ENCODE measurements at regions not wholly inside any gene's neighbourhood (a gene's known extent, or its start where the extent isn't known, plus 50 kb on each side); places are given as distances from the start of the nearest gene placed in this dataset.

DNA sequence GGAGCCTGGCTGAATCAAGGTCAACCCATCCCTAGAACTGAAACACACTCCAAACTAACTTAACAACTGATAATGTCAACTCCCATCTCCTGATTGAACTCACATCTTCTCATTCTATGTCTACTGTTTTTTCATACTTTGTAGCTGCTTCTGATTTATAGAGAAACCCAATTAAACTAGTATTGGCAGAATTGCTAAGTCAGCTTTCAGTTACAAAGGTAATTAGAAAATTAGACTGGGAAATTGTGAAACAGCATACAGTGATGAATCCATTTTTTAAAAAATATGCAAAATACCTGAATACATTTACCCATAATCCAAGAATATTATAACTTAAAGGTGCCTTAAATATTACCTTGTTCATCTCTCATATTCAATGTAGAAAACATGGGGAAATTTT, 535.2 kb upstream of the CLINT1 start:
- no peaks in the 10 kb centered on the region for H3K27me3 Mint-ChIP-seq
- no peak overlapping the region for H3K4me3 Mint-ChIP-seq
- no peaks in the 10 kb centered on the region for H3K4me1 Mint-ChIP-seq (ENCODE audit: low read depth)
- no peaks in the 10 kb centered on the region for H3K9me3 Mint-ChIP-seq
- H3K36me3 Mint-ChIP-seq (ENCODE audit: low read depth), result no peaks in the 10 kb centered on the region
- no peak overlapping the region for H3K27ac Mint-ChIP-seq
- no peak for DNase-seq

DNA sequence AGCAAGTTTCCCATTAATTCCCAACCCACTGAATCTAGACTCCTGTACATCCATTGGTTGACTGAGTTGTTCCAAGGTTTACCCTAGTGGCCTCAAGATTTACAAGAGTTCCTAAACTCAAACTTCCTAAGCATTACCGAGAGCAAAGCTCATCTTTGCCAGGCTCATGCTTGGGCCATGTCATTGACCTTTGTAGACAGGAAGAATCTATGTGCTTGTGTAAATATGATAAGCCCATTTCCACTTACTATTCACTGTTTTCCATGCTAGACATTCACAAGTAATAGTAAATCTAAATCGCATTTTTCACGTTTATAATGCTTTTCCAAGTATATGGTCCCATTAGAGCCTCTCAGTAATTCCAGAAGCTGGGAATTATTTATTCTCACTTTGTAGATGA, 534.5 kb upstream of the CLINT1 start:
- no peaks in the 10 kb centered on the region for H3K27me3 Mint-ChIP-seq
- no peak for DNase-seq
- no peaks in the 10 kb centered on the region for H3K4me1 Mint-ChIP-seq (ENCODE audit: low read depth)
- no peaks in the 10 kb centered on the region for H3K9me3 Mint-ChIP-seq
- no peaks in the 10 kb centered on the region for H3K36me3 Mint-ChIP-seq (ENCODE audit: low read depth)
- no peak overlapping the region for H3K27ac Mint-ChIP-seq
- H3K4me3 Mint-ChIP-seq, result no peak overlapping the region

GRCh38 chr5:158392753-158393152, 533.8 kb upstream of the CLINT1 start:
- Mint-ChIP-seq H3K36me3 (ENCODE audit: low read depth) (no peaks in the 10 kb centered on the region), H3K4me3 (no peak overlapping the region), H3K4me1 (ENCODE audit: low read depth) (no peaks in the 10 kb centered on the region), H3K27ac (no peak overlapping the region), H3K9me3 (no peaks in the 10 kb centered on the region), H3K27me3 (no peaks in the 10 kb centered on the region)
- no peak for DNase-seq

DNA sequence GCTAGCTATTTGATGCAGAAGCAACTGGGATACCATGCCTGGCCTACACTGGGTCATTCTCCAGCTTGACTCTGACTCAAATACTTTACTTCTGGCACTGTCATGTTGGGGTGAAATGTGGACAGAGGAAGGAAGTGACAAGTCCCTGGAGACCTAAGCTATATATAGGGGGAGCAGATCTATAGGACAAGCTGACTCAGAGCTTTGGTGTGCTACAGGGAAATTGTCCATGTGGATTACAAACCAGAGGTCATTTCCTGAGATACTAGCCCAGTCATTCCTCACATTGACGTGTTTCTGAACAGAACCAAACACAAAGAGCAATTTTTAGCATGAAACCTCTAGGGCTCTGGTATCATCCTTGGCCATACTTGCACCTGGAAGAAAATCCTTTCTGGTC, 531.6 kb upstream of the CLINT1 start:
- Mint-ChIP-seq H3K4me1 (ENCODE audit: low read depth) (no peaks in the 10 kb centered on the region), H3K4me3 (no peak overlapping the region), H3K9me3 (peaks cover 7% of the 10 kb centered on the region), H3K36me3 (ENCODE audit: low read depth) (no peaks in the 10 kb centered on the region), H3K27ac (no peak overlapping the region), H3K27me3 (no peaks in the 10 kb centered on the region)
- no peak for DNase-seq

DNA sequence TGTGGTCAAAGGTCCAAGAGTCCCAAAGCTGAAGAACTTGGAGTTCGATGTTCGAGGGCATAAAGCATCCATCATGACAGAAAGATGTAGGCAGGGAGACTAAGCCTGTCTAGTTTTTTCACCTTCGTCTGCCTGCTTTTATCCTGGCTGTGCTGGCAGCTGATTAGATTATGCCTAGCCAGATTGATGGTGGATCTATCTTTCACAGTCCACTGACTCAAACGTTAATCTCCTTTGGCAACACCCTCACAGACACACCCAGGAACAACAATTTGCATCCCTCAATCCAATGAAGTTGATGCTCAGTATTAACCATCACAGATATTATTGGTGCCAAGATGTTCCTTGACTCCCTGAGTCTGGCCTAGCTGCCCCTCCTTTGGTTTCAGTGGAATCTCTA, 530.8 kb upstream of the CLINT1 start:
- H3K4me1 Mint-ChIP-seq (ENCODE audit: low read depth), result peaks cover 8% of the 10 kb centered on the region
- H3K27me3 Mint-ChIP-seq, result no peaks in the 10 kb centered on the region
- H3K36me3 Mint-ChIP-seq (ENCODE audit: low read depth), result no peaks in the 10 kb centered on the region
- DNase-seq, result no peak
- peaks cover 15% of the 10 kb centered on the region for H3K9me3 Mint-ChIP-seq
- no peak overlapping the region for H3K4me3 Mint-ChIP-seq
- no peak overlapping the region for H3K27ac Mint-ChIP-seq

DNA sequence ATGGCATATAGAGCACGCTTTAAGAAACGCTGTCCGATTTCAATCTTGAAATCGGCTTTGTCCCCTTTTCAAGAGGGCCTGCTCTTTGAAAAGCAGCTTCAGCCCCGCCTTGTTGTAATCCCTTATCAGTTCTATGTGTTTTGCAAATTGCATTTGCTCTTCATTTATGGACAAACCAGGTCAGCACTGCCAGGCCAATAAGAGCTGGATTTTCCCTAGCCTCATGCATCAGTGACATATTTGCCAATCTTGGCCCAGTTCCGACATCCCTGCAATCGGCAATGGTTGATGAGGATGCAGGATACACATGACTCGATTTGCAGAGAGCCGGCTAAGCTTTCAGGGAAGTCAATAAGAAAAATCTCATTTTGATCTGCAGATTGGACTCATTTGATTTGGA, 529.1 kb upstream of the CLINT1 start:
- Mint-ChIP-seq H3K27ac (no peak overlapping the region), H3K9me3 (peaks cover 21% of the 10 kb centered on the region), H3K4me3 (no peak overlapping the region)

DNA sequence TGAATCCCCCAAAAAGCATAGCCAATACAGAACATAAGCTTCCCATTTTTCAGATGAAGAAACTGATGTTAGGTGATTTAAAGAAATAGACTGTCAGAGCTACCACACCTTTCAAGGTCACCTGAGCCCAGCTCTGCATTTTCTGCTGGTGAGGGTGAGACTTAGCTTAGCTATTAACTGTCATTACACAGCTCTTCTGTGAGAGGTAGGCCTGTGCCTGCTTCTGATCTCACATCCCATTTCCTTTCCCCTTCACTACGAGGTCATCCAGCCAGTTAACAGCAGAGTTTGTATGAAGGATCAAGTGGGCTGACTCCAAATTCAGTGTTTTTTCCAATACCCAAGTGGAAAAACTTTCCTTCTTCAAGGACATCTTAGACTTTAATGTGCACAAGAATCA, 528.6 kb upstream of the CLINT1 start:
- Mint-ChIP-seq H3K36me3 (ENCODE audit: low read depth) (no peaks in the 10 kb centered on the region), H3K4me3 (no peak overlapping the region), H3K4me1 (ENCODE audit: low read depth) (peaks cover 15% of the 10 kb centered on the region), H3K27ac (no peak overlapping the region), H3K27me3 (no peaks in the 10 kb centered on the region), H3K9me3 (peaks cover 21% of the 10 kb centered on the region)
- DNase-seq, result no peak

More for the DNA sequence above, 529.1 kb upstream of the CLINT1 start:
- no peak for DNase-seq
- H3K4me1 Mint-ChIP-seq (ENCODE audit: low read depth), result peaks cover 13% of the 10 kb centered on the region
- H3K36me3 Mint-ChIP-seq (ENCODE audit: low read depth), result no peaks in the 10 kb centered on the region
- H3K27me3 Mint-ChIP-seq, result no peaks in the 10 kb centered on the region

- no peaks in the 10 kb centered on the region for H3K27me3 Mint-ChIP-seq
- no peak for DNase-seq
- peaks cover 18% of the 10 kb centered on the region for H3K4me1 Mint-ChIP-seq (ENCODE audit: low read depth)
- H3K36me3 Mint-ChIP-seq (ENCODE audit: low read depth), result no peaks in the 10 kb centered on the region
- H3K27ac Mint-ChIP-seq, result no peak overlapping the region
- H3K4me3 Mint-ChIP-seq, result no peak overlapping the region
- H3K9me3 Mint-ChIP-seq, result peaks cover 21% of the 10 kb centered on the region
Measured at GRCh38 chr5:158385982-158386381, 527.0 kb upstream of the CLINT1 start.

- no peak for DNase-seq
- H3K4me1 Mint-ChIP-seq (ENCODE audit: low read depth), result peaks cover 18% of the 10 kb centered on the region
- peaks cover 21% of the 10 kb centered on the region for H3K9me3 Mint-ChIP-seq
- peak overlapping the region; percentile 2 for H3K27ac Mint-ChIP-seq
- no peaks in the 10 kb centered on the region for H3K36me3 Mint-ChIP-seq (ENCODE audit: low read depth)
- H3K27me3 Mint-ChIP-seq, result no peaks in the 10 kb centered on the region
- no peak overlapping the region for H3K4me3 Mint-ChIP-seq
Measured at GRCh38 chr5:158384535-158385481, 525.9 kb upstream of the CLINT1 start.

GRCh38 chr5:158383486-158383885, 524.5 kb upstream of the CLINT1 start:
- peaks cover 18% of the 10 kb centered on the region for H3K4me1 Mint-ChIP-seq (ENCODE audit: low read depth)
- no peak overlapping the region for H3K27ac Mint-ChIP-seq
- H3K4me3 Mint-ChIP-seq, result no peak overlapping the region
- H3K36me3 Mint-ChIP-seq (ENCODE audit: low read depth), result no peaks in the 10 kb centered on the region
- peaks cover 21% of the 10 kb centered on the region for H3K9me3 Mint-ChIP-seq
- DNase-seq, result no peak
- no peaks in the 10 kb centered on the region for H3K27me3 Mint-ChIP-seq

DNA sequence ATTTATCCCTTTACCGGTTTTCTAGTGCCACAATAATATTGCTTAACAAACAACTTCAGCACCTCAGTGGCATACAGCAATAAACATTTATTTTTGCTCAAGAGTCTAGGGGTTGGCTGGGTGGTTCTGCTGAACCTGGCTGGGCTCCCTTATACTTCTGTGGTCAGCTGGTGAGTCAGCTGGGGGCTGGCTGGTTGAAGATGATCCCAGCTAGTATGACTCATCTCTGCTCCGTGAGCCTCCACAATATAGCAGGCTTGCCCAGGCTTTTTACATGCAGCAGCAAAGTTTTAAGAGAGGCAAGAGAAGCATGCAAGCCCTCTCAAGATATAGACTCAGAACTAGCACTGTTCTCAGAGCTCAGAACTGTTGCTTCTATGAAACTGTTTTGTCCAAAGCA, 523.5 kb upstream of the CLINT1 start:
- no peaks in the 10 kb centered on the region for H3K27me3 Mint-ChIP-seq
- no peak overlapping the region for H3K4me3 Mint-ChIP-seq
- H3K9me3 Mint-ChIP-seq, result peaks cover 21% of the 10 kb centered on the region
- no peaks in the 10 kb centered on the region for H3K36me3 Mint-ChIP-seq (ENCODE audit: low read depth)
- H3K27ac Mint-ChIP-seq, result no peak overlapping the region
- H3K4me1 Mint-ChIP-seq (ENCODE audit: low read depth), result peaks cover 18% of the 10 kb centered on the region
- DNase-seq, result no peak

- no peaks in the 10 kb centered on the region for H3K27me3 Mint-ChIP-seq
- no peaks in the 10 kb centered on the region for H3K36me3 Mint-ChIP-seq (ENCODE audit: low read depth)
- no peak overlapping the region for H3K4me3 Mint-ChIP-seq
- no peak overlapping the region for H3K27ac Mint-ChIP-seq
- DNase-seq, result no peak
- H3K4me1 Mint-ChIP-seq (ENCODE audit: low read depth), result peaks cover 18% of the 10 kb centered on the region
- peaks cover 21% of the 10 kb centered on the region for H3K9me3 Mint-ChIP-seq
Measured at GRCh38 chr5:158381614-158382160, 522.7 kb upstream of the CLINT1 start.

GRCh38 chr5:158380661-158381060, 521.7 kb upstream of the CLINT1 start:
- no peak for DNase-seq
- H3K36me3 Mint-ChIP-seq (ENCODE audit: low read depth), result no peaks in the 10 kb centered on the region
- H3K9me3 Mint-ChIP-seq, result peaks cover 14% of the 10 kb centered on the region
- peaks cover 18% of the 10 kb centered on the region for H3K4me1 Mint-ChIP-seq (ENCODE audit: low read depth)
- H3K27ac Mint-ChIP-seq, result no peak overlapping the region
- H3K27me3 Mint-ChIP-seq, result no peaks in the 10 kb centered on the region
- no peak overlapping the region for H3K4me3 Mint-ChIP-seq

DNA sequence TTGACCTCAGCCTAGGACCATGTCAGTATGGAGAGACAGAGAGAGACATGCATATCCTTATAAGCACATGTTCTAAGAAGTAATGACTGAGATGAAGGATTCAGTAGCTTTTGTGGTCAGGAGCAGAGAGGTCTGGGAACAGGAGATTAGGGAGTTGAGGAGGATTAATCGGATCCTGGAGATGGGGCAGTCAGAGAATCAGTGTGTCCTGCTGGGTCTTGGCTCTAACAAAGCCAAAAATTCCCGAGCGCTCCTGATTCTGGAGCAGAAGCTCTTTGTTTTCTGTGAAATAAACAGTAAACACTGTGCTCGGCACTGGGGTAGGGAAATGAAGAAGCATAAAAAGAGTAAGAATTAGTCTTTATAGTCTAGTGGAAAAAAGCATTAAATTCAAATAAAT, 520.0 kb upstream of the CLINT1 start:
- Mint-ChIP-seq H3K27ac (no peak overlapping the region), H3K4me1 (ENCODE audit: low read depth) (peaks cover 5% of the 10 kb centered on the region), H3K4me3 (no peak overlapping the region), H3K27me3 (no peaks in the 10 kb centered on the region), H3K9me3 (no peaks in the 10 kb centered on the region), H3K36me3 (ENCODE audit: low read depth) (no peaks in the 10 kb centered on the region)
- no peak for DNase-seq

GRCh38 chr5:158376679-158377078, 517.7 kb upstream of the CLINT1 start:
- H3K27me3 Mint-ChIP-seq, result no peaks in the 10 kb centered on the region
- no peaks in the 10 kb centered on the region for H3K4me1 Mint-ChIP-seq (ENCODE audit: low read depth)
- no peaks in the 10 kb centered on the region for H3K9me3 Mint-ChIP-seq
- no peak overlapping the region for H3K27ac Mint-ChIP-seq
- no peak overlapping the region for H3K4me3 Mint-ChIP-seq
- no peaks in the 10 kb centered on the region for H3K36me3 Mint-ChIP-seq (ENCODE audit: low read depth)
- DNase-seq, result no peak
